AG04449 (cell line): ENCODE measurements at regions not wholly inside any gene's neighbourhood (a gene's known extent, or its start where the extent isn't known, plus 50 kb on each side); places are given as distances from the start of the nearest gene placed in this dataset.

Experiments used
- CTCF ChIA-PET: fragments of 350-600 bp; formaldehyde crosslinking; extraction: SDS; loops from one replicate; lab custom pipeline; 2021; ENCODE audit warnings: antibody characterized with exemption; lab: Yijun Ruan, JAX
- POLR2A ChIA-PET: fragments of 400-600, 350-600 bp; formaldehyde crosslinking; extraction: SDS; loops from one replicate; lab custom pipeline; 2020; ENCODE audit warnings: antibody characterized with exemption, inconsistent platforms; lab: Yijun Ruan, JAX
- DNase-seq: peaks from one replicate; pipeline ENCODE4 v3.0.0-alpha.2; 2010; ENCODE audit warnings: low read depth, low spot score
- H3K4me3 ChIP-seq: 2 replicates; pipeline ENCODE4 v1.5.1; 2011; ENCODE audit warnings: low read depth, mild to moderate bottlenecking, control low read depth, low read length
- CTCF ChIP-seq: IDR thresholded peaks from one replicate; pipeline ENCODE4 v1.5.1; 2011; ENCODE audit warnings: mild to moderate bottlenecking, moderate library complexity, low read length, control low read depth, inconsistent platforms; ENCODE audit not compliant: insufficient read depth; ENCODE audit errors: missing control alignments

GRCh38 chr4:63729519-63729918 is 679.7 kb downstream of the TECRL start:
- POLR2A ChIA-PET = no interaction called here

GRCh38 chr4:63728480-63729177 is 680.6 kb downstream of the TECRL start:
- no peak for DNase-seq
- ChIA-PET CTCF (no interaction called here), POLR2A (no interaction called here)
- TF ChIP-seq CTCF = no peak
- H3K4me3 ChIP-seq = no peak overlapping the region

More at GRCh38 chr4:63729519-63729918, 679.7 kb downstream of the TECRL start:
- H3K4me3 ChIP-seq = no peak overlapping the region
- no peak for DNase-seq
- no peak for TF ChIP-seq CTCF
- CTCF ChIA-PET = no interaction called here

GRCh38 chr4:63717384-63717783 is 691.9 kb downstream of the TECRL start:
- CTCF ChIA-PET = no interaction called here
- POLR2A ChIA-PET = no interaction called here
- TF ChIP-seq CTCF = no peak
- DNase-seq = no peak
- H3K4me3 ChIP-seq = no peak overlapping the region

GRCh38 chr4:63708661-63709060 is 700.6 kb downstream of the TECRL start:
- CTCF ChIA-PET = no interaction called here
- POLR2A ChIA-PET = no interaction called here

GRCh38 chr4:63700569-63700968 is 708.7 kb downstream of the TECRL start:
- no peak overlapping the region for H3K4me3 ChIP-seq
- CTCF ChIA-PET = no interaction called here
- POLR2A ChIA-PET = no interaction called here
- no peak for TF ChIP-seq CTCF
- DNase-seq = no peak

More at GRCh38 chr4:63708661-63709060, 700.6 kb downstream of the TECRL start:
- no peak for TF ChIP-seq CTCF
- H3K4me3 ChIP-seq = no peak overlapping the region
- DNase-seq = no peak

- ChIA-PET POLR2A (no interaction called here), CTCF (no interaction called here)
- no peak overlapping the region for H3K4me3 ChIP-seq
- no peak for TF ChIP-seq CTCF
- DNase-seq = no peak
Measured at GRCh38 chr4:63693321-63693720, 715.9 kb downstream of the TECRL start.
